ENCODE measurements at regions not wholly inside any gene's neighbourhood (a gene's known extent, or its start where the extent isn't known, plus 50 kb on each side); places are given as distances from the start of the nearest gene placed in this dataset.

- no peak for TF ChIP-seq CTCF (IDR thresholded peaks at IDR 0.05 in 2 of 3, conservative IDR thresholded peaks at IDR 0.05 in 1 of 3; ENCODE audit: control insufficient read depth in 2 of 3, extremely low read depth in 1 of 3, insufficient read depth in 1 of 3, low read depth in 3 of 3, low read length in 3 of 3)
- TF ChIP-seq ZSCAN29 (IDR thresholded peaks at IDR 0.05), result no peak
- no peak for TF ChIP-seq RUNX3 (IDR thresholded peaks at IDR 0.05; ENCODE audit: low read length)
- no peak for TF ChIP-seq PRDM15 (CRISPR knock-in tag; IDR thresholded peaks at IDR 0.05)
- TF ChIP-seq SIN3A (IDR thresholded peaks at IDR 0.05; ENCODE audit: low read depth, low read length), result no peak
- TF ChIP-seq PAX5 (IDR thresholded peaks at IDR 0.05; ENCODE audit: borderline replicate concordance, low read depth, low read length), result no peak
- no peak for TF ChIP-seq MYC (IDR thresholded peaks at IDR 0.05; ENCODE audit: insufficient read depth, insufficient read length, insufficient replicate concordance, low read length, severe bottlenecking)
- TF ChIP-seq POLR2AphosphoS5 (IDR thresholded peaks at IDR 0.05; ENCODE audit: low read length), result no peak
- no peak for TF ChIP-seq POLR2A (IDR thresholded peaks at IDR 0.05; ENCODE audit: low read depth, low read length)
- TF ChIP-seq TARDBP (IDR thresholded peaks at IDR 0.05; ENCODE audit: borderline replicate concordance), result no peak
- no peak for TF ChIP-seq KDM1A (IDR thresholded peaks at IDR 0.05; ENCODE audit: borderline replicate concordance)
- no peak for TF ChIP-seq EP300 (IDR thresholded peaks at IDR 0.05; ENCODE audit: borderline replicate concordance in 1 of 2, control insufficient read depth in 1 of 2, low read depth in 2 of 2, low read length in 2 of 2)
- no peak for TF ChIP-seq YY1 (IDR thresholded peaks at IDR 0.05; ENCODE audit: low read depth, low read length)
- no peak for TF ChIP-seq CREB1 (IDR thresholded peaks at IDR 0.05; ENCODE audit: low read depth)
Measured at GRCh38 chr1:98457248-98457647, 204.3 kb upstream of the SNX7 start.

All from GM12878 (cell line).